ENCODE measurements at regions not wholly inside any gene's neighbourhood (a gene's known extent, or its start where the extent isn't known, plus 50 kb on each side); places are given as distances from the start of the nearest gene placed in this dataset.
A peak's percentile ranks its signal among the peaks of the same experiment; 100 is the strongest.

DNA sequence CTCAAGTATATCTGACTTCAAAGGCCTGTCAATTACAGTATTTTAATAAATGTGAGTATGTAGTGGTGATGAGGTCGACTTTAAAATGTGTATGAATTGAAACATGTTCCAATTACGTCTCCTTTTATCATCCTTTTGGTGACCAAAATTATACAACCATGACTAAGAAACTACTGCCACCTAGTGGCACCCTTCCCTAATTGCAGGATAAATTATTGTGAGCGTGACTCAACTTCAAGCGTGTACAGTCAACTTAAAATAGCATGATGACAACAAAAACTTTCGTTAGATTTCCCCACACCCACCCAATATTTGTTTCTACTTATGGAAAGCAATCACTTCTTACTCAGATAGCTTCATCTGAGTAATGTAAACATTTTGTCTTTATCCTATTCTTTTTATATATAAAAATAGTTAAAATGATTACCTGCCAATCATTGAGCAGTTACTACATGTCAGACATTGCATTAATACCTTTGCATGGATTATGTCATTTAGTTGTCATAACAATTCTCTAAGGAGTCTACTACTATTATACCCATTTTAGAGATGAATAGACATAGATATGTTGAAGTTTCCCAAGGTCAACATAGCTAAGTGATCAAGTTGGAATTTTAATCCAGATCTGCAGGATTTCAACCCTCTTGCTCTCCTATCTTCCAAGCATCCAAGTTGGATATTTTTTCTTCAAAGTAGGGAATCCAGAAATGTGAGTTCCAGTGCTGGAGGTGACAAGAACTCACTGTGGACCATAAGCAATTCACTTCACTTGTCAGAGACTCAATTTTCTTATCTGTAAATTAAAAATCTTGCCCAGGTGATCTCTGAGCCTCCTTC lies 106.0 kb downstream of the MEX3B start (continued):
- TF ChIP-seq CCAR2 (IDR thresholded peaks at IDR 0.05; ENCODE audit: low read depth, low read length) (no peak), EP300 (IDR thresholded peaks at IDR 0.05; ENCODE audit: low read length) (peak; percentile 30; the same call in 1 of the 2 replicates), ARID2 (IDR thresholded peaks at IDR 0.05) (peak; percentile 47; the same call in 1 of the 2 replicates), MYNN (IDR thresholded peaks at IDR 0.05) (no peak), MYNN (CRISPR knock-in tag; IDR thresholded peaks at IDR 0.05) (no peak), FOSL1 (tag; conservative IDR thresholded peaks at IDR 0.05) (peak; percentile 60), ZNF384 (IDR thresholded peaks at IDR 0.05; ENCODE audit: low read depth, low read length) (no peak), SMC3 (conservative IDR thresholded peaks at IDR 0.05; ENCODE audit: insufficient read depth, low read depth, low read length) (0 out of 2 replicates have a peak, but pooled peaks have one; percentile 27), CC2D1A (IDR thresholded peaks at IDR 0.05) (0 out of 2 replicates have a peak, but pooled peaks have one; percentile 60), ZNF561 (CRISPR knock-in tag; conservative IDR thresholded peaks at IDR 0.05) (no peak), ADNP (tag; IDR thresholded peaks at IDR 0.05) (peak; percentile 63; the same call in 1 of the 2 replicates), KDM1A (IDR thresholded peaks at IDR 0.05) (0 out of 4 replicates have a peak, but pooled peaks of 1 of the 2 experiments have one; percentile 33), SMARCB1 (IDR thresholded peaks at IDR 0.05; ENCODE audit: insufficient read length, low read depth) (no peak), CEBPG (CRISPR knock-in tag; IDR thresholded peaks at IDR 0.05) (no peak), CEBPG (tag; conservative IDR thresholded peaks at IDR 0.05 in 1 of 2, IDR thresholded peaks at IDR 0.05 in 1 of 2) (0 out of 4 replicates have a peak, but pooled peaks of 1 of the 2 experiments have one; percentile 15), CBX3 (IDR thresholded peaks at IDR 0.05; ENCODE audit: borderline replicate concordance in 1 of 2, low read length in 2 of 2) (peak in 1 of 2 experiments; percentile 76; a peak in 2 of 3 replicates), RAD21 (CRISPR knock-in tag; conservative IDR thresholded peaks at IDR 0.05 in 1 of 2, IDR thresholded peaks at IDR 0.05 in 1 of 2) (peak; percentile 86 to 92)
- TF ChIP-seq, protein P1, sequence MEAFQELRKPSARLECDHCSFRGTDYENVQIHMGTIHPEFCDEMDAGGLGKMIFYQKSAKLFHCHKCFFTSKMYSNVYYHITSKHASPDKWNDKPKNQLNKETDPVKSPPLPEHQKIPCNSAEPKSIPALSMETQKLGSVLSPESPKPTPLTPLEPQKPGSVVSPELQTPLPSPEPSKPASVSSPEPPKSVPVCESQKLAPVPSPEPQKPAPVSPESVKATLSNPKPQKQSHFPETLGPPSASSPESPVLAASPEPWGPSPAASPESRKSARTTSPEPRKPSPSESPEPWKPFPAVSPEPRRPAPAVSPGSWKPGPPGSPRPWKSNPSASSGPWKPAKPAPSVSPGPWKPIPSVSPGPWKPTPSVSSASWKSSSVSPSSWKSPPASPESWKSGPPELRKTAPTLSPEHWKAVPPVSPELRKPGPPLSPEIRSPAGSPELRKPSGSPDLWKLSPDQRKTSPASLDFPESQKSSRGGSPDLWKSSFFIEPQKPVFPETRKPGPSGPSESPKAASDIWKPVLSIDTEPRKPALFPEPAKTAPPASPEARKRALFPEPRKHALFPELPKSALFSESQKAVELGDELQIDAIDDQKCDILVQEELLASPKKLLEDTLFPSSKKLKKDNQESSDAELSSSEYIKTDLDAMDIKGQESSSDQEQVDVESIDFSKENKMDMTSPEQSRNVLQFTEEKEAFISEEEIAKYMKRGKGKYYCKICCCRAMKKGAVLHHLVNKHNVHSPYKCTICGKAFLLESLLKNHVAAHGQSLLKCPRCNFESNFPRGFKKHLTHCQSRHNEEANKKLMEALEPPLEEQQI (IDR thresholded peaks at IDR 0.05): 0 out of 2 replicates have a peak, but pooled peaks have one; percentile 36
- TF ChIP-seq, protein P2, sequence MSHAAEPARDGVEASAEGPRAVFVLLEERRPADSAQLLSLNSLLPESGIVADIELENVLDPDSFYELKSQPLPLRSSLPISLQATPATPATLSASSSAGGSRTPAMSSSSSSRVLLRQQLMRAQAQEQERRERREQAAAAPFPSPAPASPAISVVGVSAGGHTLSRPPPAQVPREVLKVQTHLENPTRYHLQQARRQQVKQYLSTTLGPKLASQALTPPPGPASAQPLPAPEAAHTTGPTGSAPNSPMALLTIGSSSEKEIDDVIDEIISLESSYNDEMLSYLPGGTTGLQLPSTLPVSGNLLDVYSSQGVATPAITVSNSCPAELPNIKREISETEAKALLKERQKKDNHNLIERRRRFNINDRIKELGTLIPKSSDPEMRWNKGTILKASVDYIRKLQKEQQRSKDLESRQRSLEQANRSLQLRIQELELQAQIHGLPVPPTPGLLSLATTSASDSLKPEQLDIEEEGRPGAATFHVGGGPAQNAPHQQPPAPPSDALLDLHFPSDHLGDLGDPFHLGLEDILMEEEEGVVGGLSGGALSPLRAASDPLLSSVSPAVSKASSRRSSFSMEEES (CRISPR knock-in tag; IDR thresholded peaks at IDR 0.05): no peak
- TF ChIP-seq, protein P3, sequence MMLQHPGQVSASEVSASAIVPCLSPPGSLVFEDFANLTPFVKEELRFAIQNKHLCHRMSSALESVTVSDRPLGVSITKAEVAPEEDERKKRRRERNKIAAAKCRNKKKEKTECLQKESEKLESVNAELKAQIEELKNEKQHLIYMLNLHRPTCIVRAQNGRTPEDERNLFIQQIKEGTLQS (IDR thresholded peaks at IDR 0.05): peak; percentile 72
- TF ChIP-seq, protein P3 (CRISPR knock-in tag; conservative IDR thresholded peaks at IDR 0.05): no peak
- TF ChIP-seq, protein P4, sequence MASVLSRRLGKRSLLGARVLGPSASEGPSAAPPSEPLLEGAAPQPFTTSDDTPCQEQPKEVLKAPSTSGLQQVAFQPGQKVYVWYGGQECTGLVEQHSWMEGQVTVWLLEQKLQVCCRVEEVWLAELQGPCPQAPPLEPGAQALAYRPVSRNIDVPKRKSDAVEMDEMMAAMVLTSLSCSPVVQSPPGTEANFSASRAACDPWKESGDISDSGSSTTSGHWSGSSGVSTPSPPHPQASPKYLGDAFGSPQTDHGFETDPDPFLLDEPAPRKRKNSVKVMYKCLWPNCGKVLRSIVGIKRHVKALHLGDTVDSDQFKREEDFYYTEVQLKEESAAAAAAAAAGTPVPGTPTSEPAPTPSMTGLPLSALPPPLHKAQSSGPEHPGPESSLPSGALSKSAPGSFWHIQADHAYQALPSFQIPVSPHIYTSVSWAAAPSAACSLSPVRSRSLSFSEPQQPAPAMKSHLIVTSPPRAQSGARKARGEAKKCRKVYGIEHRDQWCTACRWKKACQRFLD (CRISPR knock-in tag; IDR thresholded peaks at IDR 0.05): no peak
